HG02759 (cell line): ENCODE measurements at regions not wholly inside any gene's neighbourhood (a gene's known extent, or its start where the extent isn't known, plus 50 kb on each side); places are given as distances from the start of the nearest gene placed in this dataset.

Experiments
- ATAC-seq: cut with Tn5 transposase; IDR thresholded peaks from one replicate; pipeline ENCODE4 v1.9.1; 2021; ENCODE audit warnings: mild to moderate bottlenecking, moderate library complexity; ENCODE audit not compliant: unreplicated experiment

GRCh38 chr12:19941096-19941495 lies 427.2 kb upstream of the PDE3A start:
- no peak for ATAC-seq

- ATAC-seq = no peak
Observed at GRCh38 chr12:19945559-19946435, 422.5 kb upstream of the PDE3A start.

GRCh38 chr12:19946550-19946949 lies 421.8 kb upstream of the PDE3A start:
- no peak for ATAC-seq

GRCh38 chr12:19947344-19947743 lies 421.0 kb upstream of the PDE3A start:
- no peak for ATAC-seq

- no peak for ATAC-seq
Observed at GRCh38 chr12:19951664-19952063, 416.7 kb upstream of the PDE3A start.

- ATAC-seq = no peak
Observed at GRCh38 chr12:19953734-19954133, 414.6 kb upstream of the PDE3A start.

GRCh38 chr12:19954163-19954562 lies 414.2 kb upstream of the PDE3A start:
- no peak for ATAC-seq

- ATAC-seq = no peak
Observed at GRCh38 chr12:19957308-19958125, 410.8 kb upstream of the PDE3A start.

- no peak for ATAC-seq
Observed at GRCh38 chr12:19958389-19958788, 409.9 kb upstream of the PDE3A start.

- no peak for ATAC-seq
Observed at GRCh38 chr12:19959353-19959752, 409.0 kb upstream of the PDE3A start.

GRCh38 chr12:19960527-19960926 lies 407.8 kb upstream of the PDE3A start:
- ATAC-seq = no peak

GRCh38 chr12:19962192-19962591 lies 406.1 kb upstream of the PDE3A start:
- ATAC-seq = no peak

GRCh38 chr12:19963972-19964371 lies 404.4 kb upstream of the PDE3A start:
- no peak for ATAC-seq

GRCh38 chr12:19964549-19964948 lies 403.8 kb upstream of the PDE3A start:
- no peak for ATAC-seq

- no peak for ATAC-seq
Observed at GRCh38 chr12:19965196-19966038, 402.9 kb upstream of the PDE3A start.

GRCh38 chr12:19967001-19967400 lies 401.3 kb upstream of the PDE3A start:
- ATAC-seq = no peak

- ATAC-seq = no peak
Observed at GRCh38 chr12:19967431-19967830, 400.9 kb upstream of the PDE3A start.

- no peak for ATAC-seq
Observed at GRCh38 chr12:19970116-19970515, 398.2 kb upstream of the PDE3A start.

- no peak for ATAC-seq
Observed at GRCh38 chr12:19970821-19971220, 397.5 kb upstream of the PDE3A start.

- ATAC-seq = no peak
Observed at GRCh38 chr12:19971361-19972280, 396.7 kb upstream of the PDE3A start.
